H1 (cell line): ENCODE measurements at regions not wholly inside any gene's neighbourhood (a gene's known extent, or its start where the extent isn't known, plus 50 kb on each side); places are given as distances from the start of the nearest gene placed in this dataset.

Source experiments
- CTCF ChIA-PET: fragments of 300-600 bp; sonication (Branson Sonifier 250); formaldehyde crosslinking; loops from one replicate; lab custom pipeline; 2021; ENCODE audit not compliant: partially characterized antibody; lab: Charles Lee
- POLR2A ChIA-PET: fragments of 300-600 bp; sonication (Branson Sonifier 250); formaldehyde crosslinking; loops from one replicate; lab custom pipeline; 2021; ENCODE audit warnings: inconsistent platforms; ENCODE audit not compliant: partially characterized antibody; lab: Charles Lee
- DNase-seq, 2 experiments: peaks; one replicate each; pipeline versions ENCODE4 v3.0.0 to v3.0.0-alpha.2; 2010 to 2022; ENCODE audit warnings: low spot score in 2 of 2, low read depth in 1 of 2, mixed read lengths in 1 of 2
- FAIRE-seq: peaks from 2 replicates; lab custom pipeline; 2011; peaks lifted over from hg19 to GRCh38; lab: Jason Lieb, UNC
- H2AFZ ChIP-seq: 2 replicates; pipeline ENCODE4 v1.8.1; 2012; ENCODE audit warnings: low read length, inconsistent platforms
- H2AK5ac ChIP-seq: 2 replicates; pipeline ENCODE4 v1.6.1; 2013; ENCODE audit warnings: low read depth, low read length
- H2BK120ac ChIP-seq: replicated peaks from 2 replicates; pipeline ENCODE3; 2013; ENCODE audit warnings: low read depth, low read length, inconsistent platforms
- H2BK12ac ChIP-seq: 2 replicates; pipeline ENCODE4 v1.6.1; 2013; ENCODE audit warnings: low read depth, low read length
- H2BK15ac ChIP-seq: 2 replicates; pipeline ENCODE4 v1.6.1; 2013; ENCODE audit warnings: low read length
- H2BK20ac ChIP-seq: 2 replicates; pipeline ENCODE4 v1.6.1; 2013; ENCODE audit warnings: low read length
- H2BK5ac ChIP-seq: 2 replicates; pipeline ENCODE4 v1.6.1; 2013; ENCODE audit warnings: low read depth, low read length
- H3K14ac ChIP-seq: 2 replicates; pipeline ENCODE4 v1.6.1; 2013; ENCODE audit warnings: inconsistent platforms; ENCODE audit not compliant: insufficient read length
- H3K18ac ChIP-seq: 2 replicates; pipeline ENCODE4 v1.6.1; 2013; ENCODE audit warnings: low read length; ENCODE audit errors: extremely low read depth
- H3K23ac ChIP-seq: 2 replicates; pipeline ENCODE4 v1.6.1; 2013; ENCODE audit warnings: inconsistent platforms; ENCODE audit not compliant: insufficient read length
- H3K23me2 ChIP-seq: 2 replicates; pipeline ENCODE4 v1.6.1; 2013; ENCODE audit warnings: low read depth, low read length
- H3K27ac ChIP-seq: 2 replicates; pipeline ENCODE4 v1.6.1; 2011; ENCODE audit warnings: low read depth, low read length, inconsistent platforms
- H3K27me3 ChIP-seq, 4 experiments: replicated peaks in 1 of 4; 1 replicate in 1 of 4; 2 replicates in 3 of 4; pipeline versions ENCODE4 v1.6.1 to v1.8.1; 2011 to 2013; ENCODE audit warnings: low read length in 3 of 4, mild to moderate bottlenecking in 3 of 4, inconsistent platforms in 2 of 4, mixed read lengths in 2 of 4, moderate library complexity in 1 of 4; ENCODE audit not compliant: control insufficient read depth in 3 of 4, insufficient read depth in 3 of 4; ENCODE audit errors: extremely low read depth in 1 of 4
- H3K36me3 ChIP-seq, 4 experiments: 2 replicates each; pipeline versions ENCODE4 v1.6.1 to v1.8.1; 2011 to 2013; ENCODE audit warnings: mild to moderate bottlenecking in 4 of 4, low read length in 3 of 4, moderate library complexity in 2 of 4, control low read depth in 1 of 4, inconsistent platforms in 1 of 4; ENCODE audit not compliant: insufficient read depth in 4 of 4, control insufficient read depth in 2 of 4
- H3K4ac ChIP-seq: replicated peaks from 2 replicates; pipeline ENCODE3; 2013; ENCODE audit warnings: low read length, low read depth, mixed read lengths, inconsistent platforms; ENCODE audit not compliant: insufficient read length
- H3K4me1 ChIP-seq, 4 experiments: replicated peaks in 1 of 4; 1 replicate in 1 of 4; 2 replicates in 3 of 4; pipeline versions ENCODE4 v1.6.1 to v1.8.1; 2011 to 2013; ENCODE audit warnings: low read length in 3 of 4, inconsistent platforms in 2 of 4, mixed read lengths in 1 of 4; ENCODE audit not compliant: insufficient read depth in 4 of 4, control insufficient read depth in 3 of 4
- H3K4me2 ChIP-seq, 2 experiments: 2 replicates each; pipeline versions ENCODE4 v1.6.1 to v1.8.1; 2011 to 2013; ENCODE audit warnings: low read depth in 2 of 2, low read length in 2 of 2, control low read depth in 1 of 2, inconsistent platforms in 1 of 2, mild to moderate bottlenecking in 1 of 2; ENCODE audit not compliant: insufficient read depth in 1 of 2
- H3K4me3 ChIP-seq, 4 experiments: fragments of 200-600, 300-600 bp in 1 of 4; sonication (generic), shearing (Covaris generic), sonication (Bioruptor Twin) in 1 of 4; 2 replicates each; pipeline versions ENCODE4 v1.5.1 to v1.8.1; 2011 to 2016; ENCODE audit warnings: low read length in 4 of 4, low read depth in 3 of 4, control low read depth in 2 of 4, inconsistent platforms in 2 of 4, mild to moderate bottlenecking in 2 of 4, mixed read lengths in 1 of 4, moderate library complexity in 1 of 4; ENCODE audit not compliant: insufficient read depth in 2 of 4; ENCODE audit errors: extremely low read depth in 1 of 4
- H3K56ac ChIP-seq: replicated peaks from 2 replicates; pipeline ENCODE3; 2013; ENCODE audit warnings: low read depth, mild to moderate bottlenecking, mixed read lengths, low read length, inconsistent platforms; ENCODE audit not compliant: insufficient read length
- H3K79me1 ChIP-seq: 2 replicates; pipeline ENCODE4 v1.6.1; 2013; ENCODE audit warnings: low read depth, low read length, control low read depth
- H3K79me2 ChIP-seq, 2 experiments: 2 replicates each; pipeline versions ENCODE4 v1.6.1 to v1.8.1; 2012 to 2013; ENCODE audit warnings: low read length in 2 of 2, mild to moderate bottlenecking in 2 of 2, inconsistent platforms in 1 of 2; ENCODE audit not compliant: insufficient read depth in 2 of 2, control insufficient read depth in 1 of 2
- H3K9ac ChIP-seq, 4 experiments: replicated peaks in 1 of 4; 1 replicate in 1 of 4; 2 replicates in 3 of 4; pipeline versions ENCODE4 v1.6.1 to v1.8.1; 2011 to 2013; ENCODE audit warnings: low read depth in 3 of 4, low read length in 3 of 4, control low read depth in 2 of 4, mild to moderate bottlenecking in 2 of 4, moderate library complexity in 2 of 4, inconsistent platforms in 1 of 4; ENCODE audit errors: extremely low read depth in 1 of 4
- H3K9me3 ChIP-seq, 2 experiments: 2 replicates each; pipeline versions ENCODE4 v1.6.1 to v1.8.1; 2012 to 2013; ENCODE audit warnings: mild to moderate bottlenecking in 2 of 2, moderate library complexity in 2 of 2, control low read depth in 1 of 2, inconsistent platforms in 1 of 2, low read depth in 1 of 2, low read length in 1 of 2, mixed read lengths in 1 of 2; ENCODE audit not compliant: insufficient read depth in 2 of 2
- H4K20me1 ChIP-seq, 2 experiments: replicated peaks in 1 of 2; 2 replicates each; pipeline versions ENCODE3 to v1.8.1; 2011 to 2013; ENCODE audit warnings: inconsistent platforms in 2 of 2, low read length in 2 of 2, mild to moderate bottlenecking in 1 of 2; ENCODE audit not compliant: insufficient read depth in 2 of 2, control insufficient read depth in 1 of 2
- H4K5ac ChIP-seq: 2 replicates; pipeline ENCODE4 v1.6.1; 2013; ENCODE audit warnings: low read length, low read depth, mixed read lengths, inconsistent platforms; ENCODE audit not compliant: insufficient read length
- H4K8ac ChIP-seq: 2 replicates; pipeline ENCODE4 v1.8.0; 2013; ENCODE audit warnings: mild to moderate bottlenecking, moderate library complexity, low read length, inconsistent platforms; ENCODE audit not compliant: insufficient read depth; ENCODE audit errors: extremely low read depth
- H4K91ac ChIP-seq: replicated peaks from 2 replicates; pipeline ENCODE3; 2013; ENCODE audit warnings: low read length, mixed read lengths, inconsistent platforms; ENCODE audit not compliant: insufficient read length
- ASH2L ChIP-seq: fragments of 200-600, 300-600 bp; sonication (generic); IDR thresholded peaks from one replicate; pipeline ENCODE4 v1.7.1; 2017; ENCODE audit warnings: low read length
- NRF1 ChIP-seq: IDR thresholded peaks from 2 replicates; pipeline ENCODE4 v1.6.1; 2011; ENCODE audit warnings: mild to moderate bottlenecking, low read depth, low read length, improper control_type of control experiment
- TEAD4 ChIP-seq: IDR thresholded peaks from 2 replicates; pipeline ENCODE4 v1.6.1; 2012; ENCODE audit warnings: low read depth, low read length, inconsistent platforms, mixed read lengths
- WGBS, 2 experiments: shearing (Covaris generic) in 1 of 2; methylation state at CpG; one replicate each; pipeline versions ENCODE4 v1.1.6 to v1.1.7; 2013 to 2015; ENCODE audit warnings: low lambda C conversion rate in 2 of 2, mixed read lengths in 2 of 2, inconsistent platforms in 1 of 2, low coverage in 1 of 2, missing lambda C conversion rate in 1 of 2; ENCODE audit not compliant: insufficient replicate concordance in 2 of 2, insufficient coverage in 1 of 2, insufficient read length in 1 of 2; ENCODE audit errors: extremely low coverage in 1 of 2, missing lambda C conversion rate in 1 of 2; 5-methylcytosine and 5-hydroxymethylcytosine counted together

DNA sequence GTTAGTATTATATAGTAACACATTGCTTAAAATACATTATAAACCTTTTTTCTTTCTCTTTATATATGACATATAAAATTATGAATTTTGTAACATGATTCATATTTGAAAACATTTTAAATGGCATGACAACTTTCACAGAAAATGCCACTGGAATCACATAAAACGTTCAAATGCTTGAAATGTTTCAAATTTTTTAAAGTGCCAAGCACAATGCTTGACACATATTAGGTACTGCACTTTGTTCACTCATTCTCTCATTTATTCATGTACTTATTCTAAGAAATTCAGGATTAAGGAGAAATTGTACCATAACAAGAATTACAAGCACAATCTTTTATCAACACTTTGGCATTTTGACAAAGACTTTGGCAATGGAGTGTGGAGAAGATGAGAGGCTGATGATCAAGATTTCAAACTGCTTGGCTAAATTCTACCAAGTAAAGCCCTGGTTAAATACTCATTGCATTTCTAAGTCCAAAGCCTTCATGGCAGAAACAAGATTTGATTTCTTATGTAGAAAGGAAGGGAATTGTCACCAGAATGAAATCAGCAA, 232.2 kb downstream of the C12orf50 start:
- H3K23me2 ChIP-seq: no peaks in the 10 kb centered on the region; the same call in 1 of the 2 replicates
- ChIA-PET POLR2A (no interaction called here), CTCF (interaction anchor here (0.7 kb wide), 1 partner anchor 16 kb away, joined by 3 read pairs; no protein-coding TSS in a partner anchor)
- no peak overlapping the region for H2BK12ac ChIP-seq
- TF ChIP-seq ASH2L: no peak
- TF ChIP-seq TEAD4: no peak
- TF ChIP-seq NRF1: no peak
- no peak overlapping the region for H2BK5ac ChIP-seq
- no peaks in the 10 kb centered on the region for H4K20me1 ChIP-seq
- H3K79me2 ChIP-seq: no peaks in the 10 kb centered on the region
- WGBS, 2 experiments: 90% methylated on average over 1 of the region's 1 CpG; no CpG with 5 or more reads in 1 of the 2 experiments
- no peak overlapping the region for H2BK20ac ChIP-seq
- no peak overlapping the region for H3K14ac ChIP-seq
- H3K18ac ChIP-seq: no peak overlapping the region
- no peak for FAIRE-seq
- no peak overlapping the region for H4K91ac ChIP-seq
- no peak overlapping the region for H4K5ac ChIP-seq
- H2AK5ac ChIP-seq: no peak overlapping the region
- no peaks in the 10 kb centered on the region for H3K4me1 ChIP-seq
- H2BK120ac ChIP-seq: no peak overlapping the region
- H3K4ac ChIP-seq: no peak overlapping the region
- no peak overlapping the region for H4K8ac ChIP-seq
- no peak overlapping the region for H3K9ac ChIP-seq
- no peak overlapping the region for H3K4me2 ChIP-seq
- H3K36me3 ChIP-seq: no peaks in the 10 kb centered on the region
- H3K4me3 ChIP-seq: no peak overlapping the region
- H3K27ac ChIP-seq: no peak overlapping the region
- H3K56ac ChIP-seq: no peak overlapping the region
- H3K27me3 ChIP-seq: no peaks in the 10 kb centered on the region
- no peak for DNase-seq
- no peak overlapping the region for H2BK15ac ChIP-seq
- no peaks in the 10 kb centered on the region for H3K9me3 ChIP-seq
- H3K23ac ChIP-seq: no peak overlapping the region
- H3K79me1 ChIP-seq: no peaks in the 10 kb centered on the region
- no peak overlapping the region for H2AFZ ChIP-seq
